Panc1 (cell line): ENCODE measurements at regions not wholly inside any gene's neighbourhood (a gene's known extent, or its start where the extent isn't known, plus 50 kb on each side); places are given as distances from the start of the nearest gene placed in this dataset.

ENCODE experiments used
- SIN3A ChIP-seq: IDR thresholded peaks from 2 replicates; pipeline ENCODE4 v1.6.1; 2012; ENCODE audit warnings: low read depth, mild to moderate bottlenecking, low read length, moderate library complexity, borderline replicate concordance; ENCODE audit not compliant: insufficient read depth
- TF ChIP-seq, protein P1 (sequence below): fragments of 450-650 bp; IDR thresholded peaks from 2 replicates; pipeline ENCODE4 v1.5.1; 2017; ENCODE audit warnings: mild to moderate bottlenecking

DNA sequence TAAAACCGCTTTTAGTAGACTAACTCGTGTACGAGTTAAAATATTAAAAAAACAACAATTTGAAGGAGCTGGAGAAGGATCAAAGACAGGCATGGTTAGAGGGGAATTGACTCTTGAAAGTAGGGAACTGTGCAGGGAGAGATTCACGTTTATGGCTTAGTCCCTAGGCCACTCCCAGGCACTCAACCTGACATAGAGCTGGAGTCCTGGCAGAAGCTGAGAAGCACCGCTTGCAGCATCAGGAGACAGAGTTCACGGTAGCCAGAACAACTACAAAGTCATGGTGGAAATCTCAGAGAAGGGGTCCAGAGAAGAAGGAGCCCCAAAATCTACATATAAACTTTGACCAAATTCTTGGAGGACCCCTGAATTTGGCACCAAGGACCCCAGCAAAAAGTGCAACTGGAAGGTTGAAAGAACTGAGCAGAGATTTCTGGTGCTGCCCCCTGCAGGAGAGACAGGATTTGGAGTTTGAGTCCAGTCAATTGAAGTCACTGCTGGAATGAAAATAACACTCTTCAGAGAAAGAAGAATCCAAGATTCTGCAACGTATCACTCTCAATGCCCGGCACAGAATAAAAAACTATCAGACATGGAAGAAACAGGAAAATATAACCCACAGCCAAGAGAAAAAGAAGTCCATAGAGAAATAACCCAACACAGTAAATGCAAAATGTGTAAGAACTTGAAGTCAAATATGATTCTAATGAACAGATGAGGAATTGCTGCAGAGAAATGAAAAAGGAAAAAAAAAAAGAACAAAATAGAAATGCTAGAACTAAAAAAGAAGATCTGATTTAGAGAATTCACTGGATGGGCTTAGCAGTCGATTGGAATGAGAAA lies 493.3 kb upstream of the PODXL start:
- TF ChIP-seq, protein P1, sequence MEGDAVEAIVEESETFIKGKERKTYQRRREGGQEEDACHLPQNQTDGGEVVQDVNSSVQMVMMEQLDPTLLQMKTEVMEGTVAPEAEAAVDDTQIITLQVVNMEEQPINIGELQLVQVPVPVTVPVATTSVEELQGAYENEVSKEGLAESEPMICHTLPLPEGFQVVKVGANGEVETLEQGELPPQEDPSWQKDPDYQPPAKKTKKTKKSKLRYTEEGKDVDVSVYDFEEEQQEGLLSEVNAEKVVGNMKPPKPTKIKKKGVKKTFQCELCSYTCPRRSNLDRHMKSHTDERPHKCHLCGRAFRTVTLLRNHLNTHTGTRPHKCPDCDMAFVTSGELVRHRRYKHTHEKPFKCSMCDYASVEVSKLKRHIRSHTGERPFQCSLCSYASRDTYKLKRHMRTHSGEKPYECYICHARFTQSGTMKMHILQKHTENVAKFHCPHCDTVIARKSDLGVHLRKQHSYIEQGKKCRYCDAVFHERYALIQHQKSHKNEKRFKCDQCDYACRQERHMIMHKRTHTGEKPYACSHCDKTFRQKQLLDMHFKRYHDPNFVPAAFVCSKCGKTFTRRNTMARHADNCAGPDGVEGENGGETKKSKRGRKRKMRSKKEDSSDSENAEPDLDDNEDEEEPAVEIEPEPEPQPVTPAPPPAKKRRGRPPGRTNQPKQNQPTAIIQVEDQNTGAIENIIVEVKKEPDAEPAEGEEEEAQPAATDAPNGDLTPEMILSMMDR = peak; percentile 85
- no peak for TF ChIP-seq SIN3A
